Esophagus squamous epithelium (tissue), 5 donors: ENCODE measurements at regions not wholly inside any gene's neighbourhood (a gene's known extent, or its start where the extent isn't known, plus 50 kb on each side); places are given as distances from the start of the nearest gene placed in this dataset.

Experiments used
- DNase-seq: peaks from one replicate; lab custom pipeline; 2025; lab: John Stamatoyannopoulos, UW
- H3K27ac ChIP-seq, 4 donors: fragments of 200-600 bp; sonication (generic); one replicate each; pipeline ENCODE4 v1.5.1; 2016 to 2019; ENCODE audit warnings: mild to moderate bottlenecking in 1 of 4
- H3K27me3 ChIP-seq, 4 donors: fragments of 200-600 bp; sonication (generic); 1 replicate in 3 of 4; 2 replicates in 1 of 4; pipeline versions ENCODE4 v1.5.1 to v1.6.0; 2017 to 2021; ENCODE audit warnings: antibody characterized with exemption in 1 of 4
- H3K36me3 ChIP-seq, 3 donors: fragments of 200-600 bp; sonication (generic); one replicate each; pipeline ENCODE4 v1.5.1; 2016 to 2019
- H3K4me1 ChIP-seq, 3 donors: fragments of 200-600 bp; sonication (generic); one replicate each; pipeline ENCODE4 v1.5.1; 2017 to 2019
- H3K4me3 ChIP-seq, 4 donors: fragments of 200-600 bp; sonication (generic); 1 replicate in 3 of 4; 2 replicates in 1 of 4; pipeline ENCODE4 v1.5.1; 2016 to 2019; ENCODE audit warnings: mild to moderate bottlenecking in 2 of 4, moderate library complexity in 1 of 4
- H3K9me3 ChIP-seq, 3 donors: fragments of 200-600 bp; sonication (generic); one replicate each; pipeline ENCODE4 v1.5.1; 2016 to 2019
- CTCF ChIP-seq, 6 experiments: fragments of 450-650 bp in 4 of 6; fragments of 200-600 bp in 2 of 6; sonication (generic) in 2 of 6; IDR thresholded peaks; one replicate each; pipeline ENCODE4 v1.5.1; 2016 to 2019; ENCODE audit warnings: antibody characterized with exemption in 6 of 6, mild to moderate bottlenecking in 4 of 6, moderate library complexity in 4 of 6
- POLR2A ChIP-seq, 4 donors: fragments of 450-650 bp; IDR thresholded peaks; one replicate each; pipeline ENCODE4 v1.6.1; 2017; ENCODE audit warnings: antibody characterized with exemption in 4 of 4, mild to moderate bottlenecking in 4 of 4, moderate library complexity in 3 of 4
- WGBS, 2 donors: methylation state at CpG; one replicate each; pipeline ENCODE4 v1.1.5; 2018; 5-methylcytosine and 5-hydroxymethylcytosine counted together
- intact Hi-C: fragments of 100-400 bp; cut with DNase I; formaldehyde crosslinking; loops from one replicate; pipeline ENCODE4 v1.15.0; 2022
- donor health status: DM: yes; HTN: yes; CAD: no.

GRCh38 chr16:17827313-17827712 is 356.6 kb upstream of the XYLT1 start:
- no peak overlapping the region for H3K27ac ChIP-seq
- DNase-seq: no peak
- 80 to 100% methylated on average over 1 of the region's 1 CpG for WGBS, 2 donors
- intact Hi-C loops: no loop called here
- H3K27me3 ChIP-seq: no peaks in the 10 kb centered on the region
- no peak for TF ChIP-seq CTCF (IDR thresholded peaks at IDR 0.05)
- no peak for TF ChIP-seq POLR2A (IDR thresholded peaks at IDR 0.05)
- H3K4me1 ChIP-seq: peaks cover 0 to 3% (median 0%) of the 10 kb centered on the region in 3 donors
- no peak overlapping the region for H3K4me3 ChIP-seq
- no peaks in the 10 kb centered on the region for H3K36me3 ChIP-seq
- H3K9me3 ChIP-seq: no peaks in the 10 kb centered on the region

GRCh38 chr16:17817943-17818342 is 347.2 kb upstream of the XYLT1 start:
- TF ChIP-seq POLR2A (IDR thresholded peaks at IDR 0.05) (no peak), CTCF (IDR thresholded peaks at IDR 0.05) (no peak)
- H3K4me3 ChIP-seq: no peak overlapping the region
- intact Hi-C loops: no loop called here
- H3K27ac ChIP-seq: no peak overlapping the region
- WGBS, 2 donors: 54 to 63% methylated on average over 2 of the region's 2 CpGs
- no peaks in the 10 kb centered on the region for H3K9me3 ChIP-seq
- H3K27me3 ChIP-seq: peaks cover 0 to 11% (median 0%) of the 10 kb centered on the region in 4 donors
- no peaks in the 10 kb centered on the region for H3K4me1 ChIP-seq
- no peaks in the 10 kb centered on the region for H3K36me3 ChIP-seq
- no peak for DNase-seq

- WGBS, 2 donors: 19 to 31% methylated on average over 1 of the region's 1 CpG
- no peak overlapping the region for H3K27ac ChIP-seq
- H3K36me3 ChIP-seq: no peaks in the 10 kb centered on the region
- no peak for TF ChIP-seq CTCF (IDR thresholded peaks at IDR 0.05)
- no peak for TF ChIP-seq POLR2A (IDR thresholded peaks at IDR 0.05)
- intact Hi-C loops: no loop called here
- H3K4me1 ChIP-seq: no peaks in the 10 kb centered on the region
- peaks cover 0 to 11% (median 0%) of the 10 kb centered on the region in 4 donors for H3K27me3 ChIP-seq
- no peak for DNase-seq
- no peaks in the 10 kb centered on the region for H3K9me3 ChIP-seq
- no peak overlapping the region for H3K4me3 ChIP-seq
Measured at GRCh38 chr16:17817260-17817659, 346.5 kb upstream of the XYLT1 start.

GRCh38 chr16:17812771-17813170 is 342.0 kb upstream of the XYLT1 start:
- Histone ChIP-seq H3K27ac (no peak overlapping the region), H3K36me3 (no peaks in the 10 kb centered on the region), H3K4me3 (no peak overlapping the region), H3K4me1 (no peaks in the 10 kb centered on the region), H3K9me3 (no peaks in the 10 kb centered on the region), H3K27me3 (peaks cover 0 to 6% (median 0%) of the 10 kb centered on the region in 4 donors)
- intact Hi-C loops: no loop called here
- WGBS, 2 donors: 93 to 100% methylated on average over 1 of the region's 1 CpG
- TF ChIP-seq CTCF (IDR thresholded peaks at IDR 0.05): no peak
- no peak for TF ChIP-seq POLR2A (IDR thresholded peaks at IDR 0.05)
- DNase-seq: no peak

GRCh38 chr16:17804857-17805256 is 334.1 kb upstream of the XYLT1 start:
- H3K27me3 ChIP-seq: peaks cover 0 to 6% (median 0%) of the 10 kb centered on the region in 4 donors
- H3K4me3 ChIP-seq: no peak overlapping the region
- 70 to 77% methylated on average over 6 to 8 of the region's 8 CpGs for WGBS, 2 donors
- no peak for DNase-seq
- H3K27ac ChIP-seq: no peak overlapping the region
- no peaks in the 10 kb centered on the region for H3K36me3 ChIP-seq
- TF ChIP-seq POLR2A (IDR thresholded peaks at IDR 0.05) (no peak), CTCF (IDR thresholded peaks at IDR 0.05) (no peak)
- H3K9me3 ChIP-seq: no peaks in the 10 kb centered on the region
- no peaks in the 10 kb centered on the region for H3K4me1 ChIP-seq
- intact Hi-C loops: no loop called here
